WTC11 (cell line): ENCODE measurements at regions not wholly inside any gene's neighbourhood (a gene's known extent, or its start where the extent isn't known, plus 50 kb on each side); places are given as distances from the start of the nearest gene placed in this dataset.

Source experiments
- ATAC-seq: fragments of 200-7000 bp; cut with Tn5 transposase; 2 replicates; pipeline ENCODE4 v1.10.0; 2021; ENCODE audit warnings: mild to moderate bottlenecking, moderate library complexity
- CTCF ChIA-PET: fragments of 300-600 bp; sonication (Branson Sonifier 250); formaldehyde crosslinking; loops from one replicate; lab custom pipeline; 2021; ENCODE audit warnings: antibody characterized with exemption; lab: Charles Lee
- POLR2A ChIA-PET: fragments of 350-600 bp; sonication (Branson Sonifier 250); formaldehyde crosslinking; loops from one replicate; lab custom pipeline; 2021; ENCODE audit warnings: antibody characterized with exemption; lab: Charles Lee
- DNase-seq: peaks from one replicate; pipeline ENCODE4 v3.0.0; 2021; ENCODE audit warnings: low spot score
- H3K27ac Mint-ChIP-seq: 2 replicates; pipeline ENCODE4 v1.8.0; 2021; ENCODE audit warnings: mixed read lengths
- H3K27me3 Mint-ChIP-seq: 2 replicates; pipeline ENCODE4 v1.8.0; 2021; ENCODE audit warnings: low read depth, mild to moderate bottlenecking, moderate library complexity, mixed read lengths
- H3K36me3 Mint-ChIP-seq: 2 replicates; pipeline ENCODE4 v1.8.0; 2021; ENCODE audit warnings: mixed read lengths
- H3K4me1 Mint-ChIP-seq: 2 replicates; pipeline ENCODE4 v1.8.0; 2022; ENCODE audit warnings: mixed read lengths
- H3K4me3 Mint-ChIP-seq: 2 replicates; pipeline ENCODE4 v1.8.0; 2021; ENCODE audit warnings: mild to moderate bottlenecking, moderate library complexity, mixed read lengths
- H3K9me3 Mint-ChIP-seq: 2 replicates; pipeline ENCODE4 v1.8.0; 2021; ENCODE audit warnings: mixed read lengths
- CREM ChIP-seq: sonication (generic); formaldehyde crosslinking; IDR thresholded peaks from 2 replicates; pipeline ENCODE4 v1.8.1; 2022; ENCODE audit warnings: mild to moderate bottlenecking, missing genetic modification reagents, moderate library complexity
- FOXJ3 ChIP-seq: sonication (generic); formaldehyde crosslinking; IDR thresholded peaks from 2 replicates; pipeline ENCODE4 v1.9.0; 2021; ENCODE audit warnings: missing genetic modification reagents, mild to moderate bottlenecking, borderline replicate concordance
- FOXK1 ChIP-seq: sonication (generic); formaldehyde crosslinking; IDR thresholded peaks from 2 replicates; pipeline ENCODE4 v1.8.0; 2022; ENCODE audit warnings: mild to moderate bottlenecking, moderate library complexity, missing genetic modification reagents
- FOXP1 ChIP-seq: sonication (generic); formaldehyde crosslinking; IDR thresholded peaks from 2 replicates; pipeline ENCODE4 v1.8.0; 2022; ENCODE audit warnings: missing genetic modification reagents, mild to moderate bottlenecking, moderate library complexity, borderline replicate concordance
- MXD4 ChIP-seq: fragments of 250-450 bp; sonication (Bioruptor Pico); IDR thresholded peaks from 2 replicates; pipeline ENCODE4 v1.8.0; 2021; ENCODE audit warnings: mild to moderate bottlenecking, moderate library complexity, borderline replicate concordance
- MYBL2 ChIP-seq: sonication (generic); formaldehyde crosslinking; IDR thresholded peaks from 2 replicates; pipeline ENCODE4 v1.8.1; 2023; ENCODE audit warnings: mild to moderate bottlenecking, moderate library complexity, missing genetic modification reagents
- NFATC4 ChIP-seq: fragments of 250-450 bp; sonication (Bioruptor Pico); IDR thresholded peaks from 2 replicates; pipeline ENCODE4 v1.9.0; 2021; ENCODE audit warnings: mild to moderate bottlenecking
- OVOL2 ChIP-seq: fragments of 250-450 bp; sonication (Bioruptor Pico); IDR thresholded peaks from 2 replicates; pipeline ENCODE4 v1.9.0; 2021; ENCODE audit warnings: mild to moderate bottlenecking, borderline replicate concordance
- SMAD4 ChIP-seq: sonication (generic); formaldehyde crosslinking; IDR thresholded peaks from 2 replicates; pipeline ENCODE4 v1.8.0; 2022; ENCODE audit warnings: mild to moderate bottlenecking, missing genetic modification reagents
- TCF7 ChIP-seq: sonication (generic); formaldehyde crosslinking; IDR thresholded peaks from 2 replicates; pipeline ENCODE4 v1.8.0; 2022; ENCODE audit warnings: mild to moderate bottlenecking, low read depth, missing genetic modification reagents, moderate library complexity
- ZNF317 ChIP-seq: sonication (generic); formaldehyde crosslinking; IDR thresholded peaks from 2 replicates; pipeline ENCODE4 v1.8.1; 2023; ENCODE audit warnings: low read depth, mild to moderate bottlenecking, moderate library complexity, missing genetic modification reagents, borderline replicate concordance
- ZNF416 ChIP-seq: fragments of 250-450 bp; sonication (Bioruptor Pico); IDR thresholded peaks from 2 replicates; pipeline ENCODE4 v1.9.0; 2021; ENCODE audit warnings: mild to moderate bottlenecking, inconsistent platforms
- TF ChIP-seq, protein P1 (sequence below): sonication (generic); formaldehyde crosslinking; IDR thresholded peaks from 2 replicates; pipeline ENCODE4 v1.8.0; 2022; ENCODE audit warnings: mild to moderate bottlenecking, missing genetic modification reagents
- TF ChIP-seq, protein P2 (sequence below): sonication (generic); formaldehyde crosslinking; IDR thresholded peaks from 2 replicates; pipeline ENCODE4 v1.8.1; 2023; ENCODE audit warnings: mild to moderate bottlenecking, missing genetic modification reagents, moderate library complexity
- TF ChIP-seq, protein P3 (sequence below): fragments of 250-450 bp; sonication (Bioruptor Pico); IDR thresholded peaks from 2 replicates; pipeline ENCODE4 v1.8.0; 2021; ENCODE audit warnings: mild to moderate bottlenecking
- TF ChIP-seq, protein P4 (sequence below): sonication (generic); formaldehyde crosslinking; IDR thresholded peaks from 2 replicates; pipeline ENCODE4 v1.8.0; 2022; ENCODE audit warnings: mild to moderate bottlenecking, missing genetic modification reagents
- TF ChIP-seq, protein P5 (sequence below): sonication (generic); formaldehyde crosslinking; IDR thresholded peaks from 2 replicates; pipeline ENCODE4 v1.8.1; 2022; ENCODE audit warnings: low read depth, missing genetic modification reagents, borderline replicate concordance
- TF ChIP-seq, protein P6 (sequence below): sonication (generic); formaldehyde crosslinking; conservative IDR thresholded peaks from 2 replicates; pipeline ENCODE4 v1.8.1; 2022; ENCODE audit warnings: mild to moderate bottlenecking, missing genetic modification reagents
- TF ChIP-seq, protein P7 (sequence below): sonication (generic); formaldehyde crosslinking; IDR thresholded peaks from 2 replicates; pipeline ENCODE4 v1.8.1; 2022; ENCODE audit warnings: low read depth, mild to moderate bottlenecking, moderate library complexity, missing genetic modification reagents, borderline replicate concordance

DNA sequence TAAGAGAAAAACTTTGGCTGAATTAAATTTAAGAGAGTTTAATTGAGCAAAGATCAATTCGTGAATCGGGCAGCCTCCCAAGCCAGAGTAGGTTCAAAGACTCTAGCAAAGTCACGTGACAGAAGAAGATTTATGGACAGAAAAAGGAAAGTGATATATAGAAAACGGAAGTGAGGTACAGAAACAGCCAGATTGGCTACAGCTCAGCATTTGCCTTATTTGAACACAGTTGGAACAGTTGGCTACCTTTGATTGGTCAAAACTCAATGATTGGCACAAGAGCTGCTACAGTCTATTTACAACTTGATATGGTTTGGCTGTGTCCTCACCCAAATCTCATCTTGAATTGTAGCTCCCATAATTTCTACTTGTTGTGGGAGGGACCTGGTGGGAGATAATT lies 102.6 kb downstream of the PLG start:
- Mint-ChIP-seq H3K27ac (no peak overlapping the region), H3K4me3 (no peak overlapping the region), H3K36me3 (peaks cover 7% of the 10 kb centered on the region), H3K27me3 (no peaks in the 10 kb centered on the region), H3K4me1 (peaks cover 13% of the 10 kb centered on the region), H3K9me3 (peaks cover 28% of the 10 kb centered on the region)
- CTCF ChIA-PET = no interaction called here
- POLR2A ChIA-PET = no interaction called here
- no peak for DNase-seq
- TF ChIP-seq SMAD4 (CRISPR knock-in tag) (no peak), ZNF416 (CRISPR knock-in tag) (no peak), NFATC4 (CRISPR knock-in tag) (no peak), FOXP1 (CRISPR knock-in tag) (no peak), ZNF317 (CRISPR knock-in tag) (no peak), MXD4 (CRISPR knock-in tag) (no peak), CREM (no peak), OVOL2 (CRISPR knock-in tag) (no peak), MYBL2 (CRISPR knock-in tag) (no peak), FOXK1 (CRISPR knock-in tag) (no peak), FOXJ3 (CRISPR knock-in tag) (no peak), TCF7 (CRISPR knock-in tag) (no peak)
- TF ChIP-seq, protein P1, sequence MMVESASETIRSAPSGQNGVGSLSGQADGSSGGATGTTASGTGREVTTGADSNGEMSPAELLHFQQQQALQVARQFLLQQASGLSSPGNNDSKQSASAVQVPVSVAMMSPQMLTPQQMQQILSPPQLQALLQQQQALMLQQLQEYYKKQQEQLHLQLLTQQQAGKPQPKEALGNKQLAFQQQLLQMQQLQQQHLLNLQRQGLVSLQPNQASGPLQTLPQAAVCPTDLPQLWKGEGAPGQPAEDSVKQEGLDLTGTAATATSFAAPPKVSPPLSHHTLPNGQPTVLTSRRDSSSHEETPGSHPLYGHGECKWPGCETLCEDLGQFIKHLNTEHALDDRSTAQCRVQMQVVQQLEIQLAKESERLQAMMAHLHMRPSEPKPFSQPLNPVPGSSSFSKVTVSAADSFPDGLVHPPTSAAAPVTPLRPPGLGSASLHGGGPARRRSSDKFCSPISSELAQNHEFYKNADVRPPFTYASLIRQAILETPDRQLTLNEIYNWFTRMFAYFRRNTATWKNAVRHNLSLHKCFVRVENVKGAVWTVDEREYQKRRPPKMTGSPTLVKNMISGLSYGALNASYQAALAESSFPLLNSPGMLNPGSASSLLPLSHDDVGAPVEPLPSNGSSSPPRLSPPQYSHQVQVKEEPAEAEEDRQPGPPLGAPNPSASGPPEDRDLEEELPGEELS (CRISPR knock-in tag) = no peak
- TF ChIP-seq, protein P2, sequence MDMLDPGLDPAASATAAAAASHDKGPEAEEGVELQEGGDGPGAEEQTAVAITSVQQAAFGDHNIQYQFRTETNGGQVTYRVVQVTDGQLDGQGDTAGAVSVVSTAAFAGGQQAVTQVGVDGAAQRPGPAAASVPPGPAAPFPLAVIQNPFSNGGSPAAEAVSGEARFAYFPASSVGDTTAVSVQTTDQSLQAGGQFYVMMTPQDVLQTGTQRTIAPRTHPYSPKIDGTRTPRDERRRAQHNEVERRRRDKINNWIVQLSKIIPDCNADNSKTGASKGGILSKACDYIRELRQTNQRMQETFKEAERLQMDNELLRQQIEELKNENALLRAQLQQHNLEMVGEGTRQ = no peak
- TF ChIP-seq, protein P3, sequence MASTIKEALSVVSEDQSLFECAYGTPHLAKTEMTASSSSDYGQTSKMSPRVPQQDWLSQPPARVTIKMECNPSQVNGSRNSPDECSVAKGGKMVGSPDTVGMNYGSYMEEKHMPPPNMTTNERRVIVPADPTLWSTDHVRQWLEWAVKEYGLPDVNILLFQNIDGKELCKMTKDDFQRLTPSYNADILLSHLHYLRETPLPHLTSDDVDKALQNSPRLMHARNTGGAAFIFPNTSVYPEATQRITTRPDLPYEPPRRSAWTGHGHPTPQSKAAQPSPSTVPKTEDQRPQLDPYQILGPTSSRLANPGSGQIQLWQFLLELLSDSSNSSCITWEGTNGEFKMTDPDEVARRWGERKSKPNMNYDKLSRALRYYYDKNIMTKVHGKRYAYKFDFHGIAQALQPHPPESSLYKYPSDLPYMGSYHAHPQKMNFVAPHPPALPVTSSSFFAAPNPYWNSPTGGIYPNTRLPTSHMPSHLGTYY (CRISPR knock-in tag) = no peak
- TF ChIP-seq, protein P4, sequence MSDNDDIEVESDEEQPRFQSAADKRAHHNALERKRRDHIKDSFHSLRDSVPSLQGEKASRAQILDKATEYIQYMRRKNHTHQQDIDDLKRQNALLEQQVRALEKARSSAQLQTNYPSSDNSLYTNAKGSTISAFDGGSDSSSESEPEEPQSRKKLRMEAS (CRISPR knock-in tag) = no peak
- TF ChIP-seq, protein P5, sequence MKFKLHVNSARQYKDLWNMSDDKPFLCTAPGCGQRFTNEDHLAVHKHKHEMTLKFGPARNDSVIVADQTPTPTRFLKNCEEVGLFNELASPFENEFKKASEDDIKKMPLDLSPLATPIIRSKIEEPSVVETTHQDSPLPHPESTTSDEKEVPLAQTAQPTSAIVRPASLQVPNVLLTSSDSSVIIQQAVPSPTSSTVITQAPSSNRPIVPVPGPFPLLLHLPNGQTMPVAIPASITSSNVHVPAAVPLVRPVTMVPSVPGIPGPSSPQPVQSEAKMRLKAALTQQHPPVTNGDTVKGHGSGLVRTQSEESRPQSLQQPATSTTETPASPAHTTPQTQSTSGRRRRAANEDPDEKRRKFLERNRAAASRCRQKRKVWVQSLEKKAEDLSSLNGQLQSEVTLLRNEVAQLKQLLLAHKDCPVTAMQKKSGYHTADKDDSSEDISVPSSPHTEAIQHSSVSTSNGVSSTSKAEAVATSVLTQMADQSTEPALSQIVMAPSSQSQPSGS (CRISPR knock-in tag) = no peak
- TF ChIP-seq, protein P6, sequence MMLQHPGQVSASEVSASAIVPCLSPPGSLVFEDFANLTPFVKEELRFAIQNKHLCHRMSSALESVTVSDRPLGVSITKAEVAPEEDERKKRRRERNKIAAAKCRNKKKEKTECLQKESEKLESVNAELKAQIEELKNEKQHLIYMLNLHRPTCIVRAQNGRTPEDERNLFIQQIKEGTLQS = no peak
- TF ChIP-seq, protein P7, sequence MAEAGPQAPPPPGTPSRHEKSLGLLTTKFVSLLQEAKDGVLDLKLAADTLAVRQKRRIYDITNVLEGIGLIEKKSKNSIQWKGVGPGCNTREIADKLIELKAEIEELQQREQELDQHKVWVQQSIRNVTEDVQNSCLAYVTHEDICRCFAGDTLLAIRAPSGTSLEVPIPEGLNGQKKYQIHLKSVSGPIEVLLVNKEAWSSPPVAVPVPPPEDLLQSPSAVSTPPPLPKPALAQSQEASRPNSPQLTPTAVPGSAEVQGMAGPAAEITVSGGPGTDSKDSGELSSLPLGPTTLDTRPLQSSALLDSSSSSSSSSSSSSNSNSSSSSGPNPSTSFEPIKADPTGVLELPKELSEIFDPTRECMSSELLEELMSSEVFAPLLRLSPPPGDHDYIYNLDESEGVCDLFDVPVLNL = no peak
- no peak for ATAC-seq

DNA sequence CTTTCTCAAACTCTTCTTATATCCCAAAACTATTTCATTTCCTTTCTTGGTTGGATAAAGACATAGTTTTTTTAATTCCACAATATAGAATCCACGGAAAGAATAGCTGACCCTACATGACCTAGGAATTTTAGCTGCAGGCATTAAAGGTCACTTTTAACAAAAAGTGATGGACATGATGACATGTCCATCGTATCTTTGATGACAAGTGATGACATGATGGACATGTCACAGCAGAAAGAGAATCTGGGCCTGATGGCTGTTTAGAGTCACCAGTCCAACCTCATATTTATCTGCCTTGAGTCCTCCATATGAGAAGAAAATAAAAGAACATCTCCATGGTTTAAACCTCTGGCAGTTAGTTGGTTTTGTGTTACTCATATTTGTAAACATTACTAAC lies 106.2 kb downstream of the PLG start:
- no peak for TF ChIP-seq FOXJ3 (CRISPR knock-in tag)
- DNase-seq = no peak
- H3K36me3 Mint-ChIP-seq = no peaks in the 10 kb centered on the region
- CTCF ChIA-PET = no interaction called here
- no peak overlapping the region for H3K4me3 Mint-ChIP-seq
- H3K27ac Mint-ChIP-seq = no peak overlapping the region
- POLR2A ChIA-PET = no interaction called here
- peaks cover 6% of the 10 kb centered on the region for H3K9me3 Mint-ChIP-seq
- H3K27me3 Mint-ChIP-seq = no peaks in the 10 kb centered on the region
- H3K4me1 Mint-ChIP-seq = peaks cover 13% of the 10 kb centered on the region
- ATAC-seq = no peak
